Activated T-helper 1 cell treated with anti-CD3 and anti-CD28 coated beads, Interleukin-12 subunit alpha, Interleukin-12 subunit beta, Interleukin-2, Interleukin-4 antibody, amounts not matched to agents 30 ng/mL and 10 ng/mL and 1 ng/mL, durations not matched to agents 14 hours and 24 hours and 36 hours (primary cell): ENCODE measurements at regions not wholly inside any gene's neighbourhood (a gene's known extent, or its start where the extent isn't known, plus 50 kb on each side); places are given as distances from the start of the nearest gene placed in this dataset.

Experiments
- DNase-seq: peaks from one replicate; pipeline ENCODE4 v3.0.0; 2021; ENCODE audit warnings: low spot score
- H3K27ac Mint-ChIP-seq: one replicate; pipeline ENCODE4 v1.8.0; 2021; ENCODE audit warnings: mild to moderate bottlenecking, mixed read lengths
- H3K27me3 Mint-ChIP-seq: one replicate; pipeline ENCODE4 v1.8.0; 2022; ENCODE audit warnings: mild to moderate bottlenecking, moderate library complexity, mixed read lengths; ENCODE audit not compliant: insufficient read depth
- H3K36me3 Mint-ChIP-seq: one replicate; pipeline ENCODE4 v1.8.0; 2021; ENCODE audit warnings: low read depth, mixed read lengths
- H3K4me1 Mint-ChIP-seq: one replicate; pipeline ENCODE4 v1.8.0; 2021; ENCODE audit warnings: low read depth, mixed read lengths
- H3K4me3 Mint-ChIP-seq: one replicate; pipeline ENCODE4 v1.8.0; 2021; ENCODE audit warnings: mild to moderate bottlenecking, moderate library complexity, mixed read lengths
- H3K9me3 Mint-ChIP-seq: one replicate; pipeline ENCODE4 v1.8.0; 2021; ENCODE audit warnings: mixed read lengths
- intact Hi-C: fragments of 100-400 bp; cut with micrococcal nuclease; formaldehyde crosslinking; loops from one replicate; pipeline ENCODE4 v1.15.1; 2024

DNA sequence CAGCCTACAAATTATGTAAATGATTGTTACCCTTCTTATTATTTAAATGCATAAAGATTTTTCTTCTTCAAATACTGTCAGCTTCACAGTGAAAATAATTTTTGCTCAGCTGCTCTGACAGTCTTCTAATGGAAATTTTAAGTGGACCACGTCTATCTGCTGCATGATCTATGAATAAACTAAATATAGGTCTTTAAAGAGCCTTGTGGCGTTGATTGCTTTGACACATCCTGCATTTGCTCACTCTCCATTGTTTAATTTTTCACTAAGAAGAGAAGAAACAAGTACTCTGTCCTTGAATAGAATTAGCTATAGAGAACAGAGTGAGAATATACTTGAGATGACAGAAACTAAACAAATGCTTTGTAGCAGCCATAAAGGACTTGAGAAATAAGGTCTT is 826.1 kb downstream of the MRPL39 start:
- Mint-ChIP-seq H3K4me3 (no peak overlapping the region), H3K36me3 (no peaks in the 10 kb centered on the region), H3K9me3 (no peaks in the 10 kb centered on the region), H3K27ac (no peak overlapping the region), H3K27me3 (no peaks in the 10 kb centered on the region), H3K4me1 (no peaks in the 10 kb centered on the region)
- intact Hi-C loops, result no loop called here
- no peak for DNase-seq

DNA sequence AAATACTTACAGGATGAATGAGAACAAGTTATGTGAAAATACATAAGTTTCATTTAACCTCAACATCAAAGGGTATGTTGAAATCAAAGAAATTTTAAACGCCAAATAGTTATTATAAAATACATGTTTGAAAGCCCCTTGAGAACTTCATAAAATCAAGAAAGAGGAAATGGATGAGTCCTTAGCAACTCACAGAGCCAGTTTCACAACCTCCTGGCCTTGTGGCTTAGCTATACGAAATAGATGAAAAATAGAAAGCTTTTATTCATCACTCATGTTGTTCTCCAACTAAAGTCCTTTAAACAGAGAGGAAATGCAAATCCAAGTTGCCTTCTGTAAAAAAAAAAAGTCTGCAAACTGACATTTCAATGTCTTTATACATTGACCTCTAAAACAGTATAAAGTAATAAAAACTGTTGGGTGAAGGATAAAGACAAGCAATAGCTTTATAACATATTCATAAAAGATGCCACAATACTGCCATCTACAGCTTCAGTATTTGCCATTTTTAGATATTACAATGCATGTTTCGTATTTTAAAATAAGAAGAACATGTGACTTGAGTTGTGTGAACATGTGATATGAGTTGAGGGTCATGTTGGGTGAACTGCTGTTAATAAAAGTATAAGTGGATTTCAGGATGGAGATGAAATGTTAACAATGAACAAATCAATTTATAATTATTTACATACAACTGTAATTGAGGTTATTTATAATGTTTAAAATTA is 847.8 kb downstream of the MRPL39 start:
- Mint-ChIP-seq H3K9me3 (no peaks in the 10 kb centered on the region), H3K4me3 (no peak overlapping the region), H3K36me3 (no peaks in the 10 kb centered on the region), H3K27ac (no peak overlapping the region), H3K27me3 (no peaks in the 10 kb centered on the region), H3K4me1 (no peaks in the 10 kb centered on the region)
- no peak for DNase-seq
- intact Hi-C loops, result no loop called here

DNA sequence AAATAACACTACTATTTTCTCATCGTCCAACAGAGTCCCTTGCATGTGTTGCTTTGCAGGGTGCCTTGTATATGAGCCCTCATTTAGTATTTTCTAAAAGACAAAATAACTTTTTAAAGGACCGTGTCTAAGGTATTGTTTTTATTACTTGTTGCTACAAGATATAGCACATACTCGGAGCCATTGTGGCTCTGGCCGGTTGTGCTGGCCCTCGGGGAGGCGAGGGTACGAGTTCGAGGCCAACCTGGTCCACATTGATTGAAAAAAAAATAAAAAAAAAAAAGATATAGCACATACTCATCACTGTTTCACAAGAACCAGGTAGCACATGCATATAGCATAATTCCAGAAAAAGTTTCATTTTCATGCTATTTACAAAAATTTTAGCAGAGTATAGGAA is 869.2 kb downstream of the MRPL39 start:
- Mint-ChIP-seq H3K27ac (no peak overlapping the region), H3K9me3 (no peaks in the 10 kb centered on the region), H3K4me3 (no peak overlapping the region), H3K27me3 (no peaks in the 10 kb centered on the region), H3K4me1 (no peaks in the 10 kb centered on the region), H3K36me3 (no peaks in the 10 kb centered on the region)
- intact Hi-C loops, result no loop called here
- no peak for DNase-seq

DNA sequence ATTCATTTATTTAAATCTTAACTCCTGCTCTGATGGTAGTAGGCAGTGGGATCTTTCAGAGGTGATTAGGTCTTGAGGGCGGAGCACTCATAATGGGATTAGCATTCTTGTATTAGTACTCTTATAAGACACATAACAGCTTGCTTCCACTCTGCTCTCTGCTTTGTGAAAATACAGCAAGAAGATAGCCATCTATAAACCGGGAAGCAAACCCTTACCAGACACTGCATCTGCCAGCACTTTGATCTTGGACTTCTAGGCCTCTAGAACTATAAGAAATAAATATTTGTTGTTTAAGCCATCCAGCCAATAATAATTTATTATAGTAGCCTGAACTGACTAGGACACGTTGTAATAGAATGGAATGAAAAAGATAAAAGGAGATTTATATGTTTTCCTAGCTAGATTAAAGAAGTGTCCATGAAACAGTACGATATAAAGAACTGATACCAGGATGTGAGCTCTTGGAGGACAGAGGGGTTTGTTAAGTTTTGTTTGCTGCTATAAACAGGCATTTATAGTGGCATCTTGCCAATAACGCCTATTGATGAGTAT is 869.9 kb downstream of the MRPL39 start:
- H3K4me1 Mint-ChIP-seq, result no peaks in the 10 kb centered on the region
- no peak overlapping the region for H3K4me3 Mint-ChIP-seq
- intact Hi-C loops, result no loop called here
- no peaks in the 10 kb centered on the region for H3K27me3 Mint-ChIP-seq
- H3K36me3 Mint-ChIP-seq, result no peaks in the 10 kb centered on the region
- DNase-seq, result no peak
- H3K27ac Mint-ChIP-seq, result no peak overlapping the region
- H3K9me3 Mint-ChIP-seq, result no peaks in the 10 kb centered on the region

DNA sequence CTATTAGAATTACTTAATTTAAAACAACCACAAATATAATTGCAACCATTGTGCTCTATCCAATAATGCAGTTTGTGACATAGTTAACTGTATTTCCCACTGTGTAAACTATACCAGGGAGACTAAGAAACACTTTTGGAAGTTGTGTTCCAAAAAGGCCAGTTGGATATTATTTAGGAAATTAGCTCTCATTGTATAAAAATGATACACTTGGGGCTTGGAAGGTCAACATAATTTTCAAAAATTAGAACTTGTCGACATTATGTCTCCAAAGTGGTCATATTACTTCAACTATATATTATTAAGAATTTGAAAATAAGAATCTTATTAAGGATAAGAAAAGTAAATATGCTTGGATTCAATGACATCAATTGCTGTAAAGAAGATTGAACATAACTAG is 876.6 kb downstream of the MRPL39 start:
- intact Hi-C loops, result no loop called here
- H3K27ac Mint-ChIP-seq, result no peak overlapping the region

DNA sequence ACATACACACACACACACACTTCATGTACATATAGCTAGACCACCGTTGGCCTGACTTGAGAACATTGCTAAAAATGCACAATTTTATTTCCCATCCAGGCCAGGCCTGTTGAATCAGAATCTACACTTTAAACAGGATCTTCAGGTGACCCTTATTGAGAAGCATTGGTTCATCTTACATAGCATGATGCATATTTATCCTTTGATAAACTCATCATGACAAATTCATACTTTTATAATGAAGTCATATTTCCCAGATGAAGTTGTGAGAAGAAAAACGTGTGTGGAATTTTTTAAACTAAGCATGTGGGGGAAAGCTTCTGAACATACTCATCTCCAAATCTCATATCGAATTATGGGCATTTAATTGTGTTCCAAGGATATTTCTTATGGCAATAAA is 877.7 kb downstream of the MRPL39 start:
- Mint-ChIP-seq H3K9me3 (no peaks in the 10 kb centered on the region), H3K27me3 (no peaks in the 10 kb centered on the region), H3K4me3 (no peak overlapping the region), H3K4me1 (no peaks in the 10 kb centered on the region), H3K27ac (no peak overlapping the region), H3K36me3 (no peaks in the 10 kb centered on the region)
- intact Hi-C loops, result no loop called here
- no peak for DNase-seq

More for the DNA sequence above, 876.6 kb downstream of the MRPL39 start:
- Mint-ChIP-seq H3K4me1 (no peaks in the 10 kb centered on the region), H3K4me3 (no peak overlapping the region), H3K27me3 (no peaks in the 10 kb centered on the region), H3K9me3 (no peaks in the 10 kb centered on the region), H3K36me3 (no peaks in the 10 kb centered on the region)
- DNase-seq, result no peak

DNA sequence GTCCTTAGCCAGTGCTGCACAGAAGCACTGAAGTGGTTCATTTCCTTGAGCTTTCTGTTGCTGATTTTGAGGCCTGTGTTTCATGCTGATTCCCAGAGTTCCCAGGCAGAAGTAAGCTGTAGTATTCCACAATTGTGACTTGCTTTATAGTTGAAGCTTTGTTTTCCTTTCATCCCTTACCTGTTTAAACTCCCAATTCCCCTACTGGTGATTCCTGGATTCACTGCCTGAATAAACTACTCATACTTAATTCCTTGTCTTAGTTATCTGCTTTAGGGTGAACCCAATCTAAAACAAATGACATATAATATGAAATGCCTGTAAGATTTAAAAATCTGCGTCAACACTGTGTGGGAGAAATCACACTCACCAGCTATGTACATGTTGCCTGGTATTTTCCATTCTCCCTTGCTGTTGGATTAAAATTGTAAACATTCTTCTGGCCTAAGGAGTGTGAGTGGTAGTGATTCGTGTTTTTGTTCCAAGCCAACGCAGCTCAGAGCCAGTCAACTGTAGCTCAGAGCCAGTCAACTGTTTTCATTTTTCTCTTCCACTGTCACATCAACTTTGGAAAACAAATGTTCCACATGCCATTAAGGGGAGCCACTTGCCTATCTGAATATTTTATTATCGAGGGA is 879.4 kb downstream of the MRPL39 start:
- intact Hi-C loops, result no loop called here
- no peak for DNase-seq
- Mint-ChIP-seq H3K4me3 (no peak overlapping the region), H3K27ac (no peak overlapping the region), H3K4me1 (no peaks in the 10 kb centered on the region), H3K27me3 (no peaks in the 10 kb centered on the region), H3K36me3 (no peaks in the 10 kb centered on the region), H3K9me3 (no peaks in the 10 kb centered on the region)

DNA sequence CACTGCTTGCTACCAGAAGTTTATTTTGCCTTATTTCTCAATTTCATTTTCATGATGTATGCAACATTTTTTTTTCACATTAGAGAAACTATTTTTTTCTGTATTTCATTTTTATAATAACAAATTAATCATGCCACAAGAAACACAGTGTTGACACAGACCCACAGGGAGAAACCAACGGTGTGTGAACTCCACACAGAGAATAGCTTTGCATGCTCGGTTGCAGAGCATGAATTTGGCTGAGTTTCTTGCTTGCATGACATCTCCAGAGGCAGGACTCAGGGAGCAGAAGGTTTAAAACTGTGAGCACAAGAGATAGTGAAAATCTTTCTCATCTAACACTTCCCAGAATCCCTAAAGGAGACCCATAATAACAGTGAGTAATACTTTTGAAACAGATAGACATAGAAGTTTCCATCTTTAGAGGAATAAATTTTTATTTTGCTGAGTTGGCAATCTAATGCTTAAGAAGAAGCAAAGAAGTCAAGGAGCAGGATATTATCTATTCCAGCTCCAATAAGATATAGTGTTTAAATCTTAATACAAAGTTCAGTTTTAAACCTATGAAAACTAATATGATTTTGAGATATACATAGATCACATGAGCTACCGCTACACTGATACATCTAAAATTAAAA is 890.9 kb downstream of the MRPL39 start:
- Mint-ChIP-seq H3K4me3 (no peak overlapping the region), H3K27ac (no peak overlapping the region), H3K9me3 (no peaks in the 10 kb centered on the region), H3K4me1 (no peaks in the 10 kb centered on the region), H3K27me3 (peaks cover 2% of the 10 kb centered on the region), H3K36me3 (no peaks in the 10 kb centered on the region)
- intact Hi-C loops, result no loop called here
- no peak for DNase-seq

DNA sequence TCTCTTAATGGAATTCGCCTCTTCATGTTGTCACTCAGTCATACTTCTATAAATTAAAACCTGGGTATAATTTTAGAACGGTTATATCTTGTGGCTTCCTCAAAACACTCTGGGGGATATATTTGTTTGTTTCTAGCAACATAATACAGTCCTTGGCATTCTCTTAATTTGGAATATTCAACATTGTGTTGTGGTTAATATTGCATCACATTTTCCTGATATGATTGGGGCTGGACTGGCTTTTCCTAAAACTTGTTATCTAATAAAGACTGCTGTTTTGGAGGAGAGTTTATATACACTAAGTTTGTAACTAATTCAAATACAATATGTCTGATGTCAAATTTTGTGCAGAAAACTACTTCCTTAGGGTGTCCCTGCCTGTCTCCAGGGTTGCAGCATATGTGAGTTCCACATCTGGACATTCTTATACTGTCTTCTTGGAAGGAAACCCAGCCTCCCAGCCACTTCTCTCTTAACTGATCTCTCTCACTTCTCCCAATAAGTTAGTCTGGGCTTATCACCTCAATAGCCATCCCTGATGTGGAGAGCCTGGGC is 892.6 kb downstream of the MRPL39 start:
- no peak overlapping the region for H3K4me3 Mint-ChIP-seq
- no peak overlapping the region for H3K27ac Mint-ChIP-seq
- H3K9me3 Mint-ChIP-seq, result no peaks in the 10 kb centered on the region
- peaks cover 2% of the 10 kb centered on the region for H3K27me3 Mint-ChIP-seq
- H3K36me3 Mint-ChIP-seq, result no peaks in the 10 kb centered on the region
- DNase-seq, result no peak
- intact Hi-C loops, result no loop called here
- H3K4me1 Mint-ChIP-seq, result no peaks in the 10 kb centered on the region

DNA sequence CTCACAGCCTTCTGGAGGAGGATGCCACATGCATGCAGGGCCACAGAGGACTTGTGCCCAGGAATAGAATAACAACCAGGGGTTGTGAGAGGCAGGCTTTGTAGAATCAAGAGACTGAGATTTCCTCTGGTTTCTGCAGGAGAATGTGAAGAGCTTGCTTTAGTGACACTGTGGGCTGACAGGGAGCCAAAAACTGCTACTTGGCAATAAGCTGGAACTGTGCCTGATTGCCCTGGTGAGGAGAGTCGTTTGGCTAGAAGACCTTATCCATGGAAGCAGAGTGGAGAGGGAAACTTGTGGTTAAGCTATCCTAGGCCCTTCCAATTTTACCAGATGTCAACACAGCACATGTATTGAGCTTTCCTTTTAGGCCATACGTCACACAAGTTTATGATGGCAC is 902.1 kb downstream of the MRPL39 start:
- Mint-ChIP-seq H3K4me3 (no peak overlapping the region), H3K27ac (no peak overlapping the region), H3K36me3 (no peaks in the 10 kb centered on the region), H3K27me3 (no peaks in the 10 kb centered on the region), H3K4me1 (no peaks in the 10 kb centered on the region), H3K9me3 (no peaks in the 10 kb centered on the region)
- no peak for DNase-seq
- intact Hi-C loops, result no loop called here

DNA sequence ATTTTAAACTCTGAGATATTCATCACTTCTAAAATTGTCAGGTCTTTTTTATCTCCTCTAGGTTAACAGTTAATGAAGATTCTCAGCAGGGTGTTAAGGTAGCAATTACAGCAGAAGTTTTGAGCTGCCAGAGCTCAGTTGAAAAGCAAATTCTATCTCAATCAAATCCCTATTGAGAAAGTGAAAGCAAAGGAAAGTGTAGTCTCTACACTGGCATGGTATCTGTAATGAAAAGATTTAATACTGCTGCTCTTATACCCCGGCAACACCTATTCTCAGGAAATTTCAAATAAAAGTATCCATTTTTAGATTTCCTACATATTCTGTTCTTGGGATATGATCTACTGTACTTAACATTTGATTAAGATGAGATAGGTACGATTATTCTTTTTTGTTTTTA is 913.5 kb downstream of the MRPL39 start:
- no peaks in the 10 kb centered on the region for H3K4me1 Mint-ChIP-seq
- peaks cover 3% of the 10 kb centered on the region for H3K9me3 Mint-ChIP-seq
- H3K4me3 Mint-ChIP-seq, result no peak overlapping the region
- H3K27me3 Mint-ChIP-seq, result no peaks in the 10 kb centered on the region
- intact Hi-C loops, result no loop called here
- no peak for DNase-seq
- H3K27ac Mint-ChIP-seq, result no peak overlapping the region
- no peaks in the 10 kb centered on the region for H3K36me3 Mint-ChIP-seq

DNA sequence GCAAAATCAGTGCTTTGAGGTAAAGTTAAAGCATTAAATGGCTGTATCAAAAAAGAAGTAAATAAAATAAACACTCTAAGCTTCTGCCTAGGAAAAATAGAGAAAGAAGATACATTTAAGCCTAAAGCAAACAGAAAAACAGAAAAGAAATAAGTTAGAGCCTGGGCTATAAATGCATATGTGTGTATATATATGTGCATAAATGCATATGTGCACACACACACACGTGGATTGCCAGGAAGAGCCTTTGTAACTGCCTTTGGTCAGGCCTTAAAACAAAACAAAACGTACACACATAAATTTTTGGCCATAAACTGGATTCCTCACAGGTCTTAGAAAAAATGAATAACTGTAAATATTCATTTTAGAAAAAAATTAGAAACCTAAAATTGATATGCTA is 925.8 kb downstream of the MRPL39 start:
- Mint-ChIP-seq H3K27me3 (no peaks in the 10 kb centered on the region), H3K4me3 (no peak overlapping the region), H3K36me3 (no peaks in the 10 kb centered on the region), H3K27ac (no peak overlapping the region), H3K9me3 (no peaks in the 10 kb centered on the region), H3K4me1 (no peaks in the 10 kb centered on the region)
- intact Hi-C loops, result no loop called here
- DNase-seq, result no peak

DNA sequence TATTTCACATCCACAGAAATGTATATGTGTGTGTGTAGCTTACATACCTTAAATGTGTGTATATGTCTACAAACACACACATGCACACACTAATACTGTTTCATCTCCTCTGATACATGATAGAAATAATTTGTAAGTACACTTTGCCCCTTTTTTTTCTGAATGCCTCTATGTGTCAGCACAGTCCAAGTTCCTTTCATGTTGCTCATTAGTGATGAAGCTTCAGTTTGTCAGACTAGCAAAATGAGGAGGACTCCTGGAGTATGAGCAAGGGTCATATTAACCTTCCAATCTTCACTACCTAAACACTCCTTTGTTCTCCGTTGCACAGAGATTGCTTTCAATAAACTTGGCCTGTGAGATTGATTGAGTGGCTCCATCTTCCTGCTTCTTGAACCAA is 935.4 kb downstream of the MRPL39 start:
- Mint-ChIP-seq H3K27ac (no peak overlapping the region), H3K36me3 (no peaks in the 10 kb centered on the region), H3K27me3 (no peaks in the 10 kb centered on the region), H3K9me3 (peaks cover 3% of the 10 kb centered on the region), H3K4me3 (no peak overlapping the region), H3K4me1 (no peaks in the 10 kb centered on the region)
- intact Hi-C loops, result no loop called here
- no peak for DNase-seq
